T-helper 2 cell treated with Interferon-gamma antibody and Interleukin-4, amounts not matched to agents 5 μg/mL and 100 μg/mL, for 36 hours (primary cell): ENCODE measurements at regions not wholly inside any gene's neighbourhood (a gene's known extent, or its start where the extent isn't known, plus 50 kb on each side); places are given as distances from the start of the nearest gene placed in this dataset.
"Not testable (repeated sequence)": the region's sequence is repeated elsewhere in the genome, so short reads cannot be mapped to it uniquely, and the experiment has no call there.

Experiments
- DNase-seq: peaks from one replicate; pipeline ENCODE4 v3.0.0; 2021; ENCODE audit warnings: low spot score
- H3K27ac Mint-ChIP-seq: one replicate; pipeline ENCODE4 v1.8.0; 2021; ENCODE audit warnings: mild to moderate bottlenecking, mixed read lengths
- H3K27me3 Mint-ChIP-seq: one replicate; pipeline ENCODE4 v1.8.0; 2021; ENCODE audit warnings: low read depth, mixed read lengths
- H3K36me3 Mint-ChIP-seq: one replicate; pipeline ENCODE4 v1.8.0; 2021; ENCODE audit warnings: low read depth, mixed read lengths
- H3K4me1 Mint-ChIP-seq: one replicate; pipeline ENCODE4 v1.8.0; 2021; ENCODE audit warnings: low read depth, mixed read lengths
- H3K4me3 Mint-ChIP-seq: one replicate; pipeline ENCODE4 v1.8.0; 2022; ENCODE audit warnings: mild to moderate bottlenecking, moderate library complexity, mixed read lengths
- H3K9me3 Mint-ChIP-seq: one replicate; pipeline ENCODE4 v1.8.0; 2021; ENCODE audit warnings: mixed read lengths

DNA sequence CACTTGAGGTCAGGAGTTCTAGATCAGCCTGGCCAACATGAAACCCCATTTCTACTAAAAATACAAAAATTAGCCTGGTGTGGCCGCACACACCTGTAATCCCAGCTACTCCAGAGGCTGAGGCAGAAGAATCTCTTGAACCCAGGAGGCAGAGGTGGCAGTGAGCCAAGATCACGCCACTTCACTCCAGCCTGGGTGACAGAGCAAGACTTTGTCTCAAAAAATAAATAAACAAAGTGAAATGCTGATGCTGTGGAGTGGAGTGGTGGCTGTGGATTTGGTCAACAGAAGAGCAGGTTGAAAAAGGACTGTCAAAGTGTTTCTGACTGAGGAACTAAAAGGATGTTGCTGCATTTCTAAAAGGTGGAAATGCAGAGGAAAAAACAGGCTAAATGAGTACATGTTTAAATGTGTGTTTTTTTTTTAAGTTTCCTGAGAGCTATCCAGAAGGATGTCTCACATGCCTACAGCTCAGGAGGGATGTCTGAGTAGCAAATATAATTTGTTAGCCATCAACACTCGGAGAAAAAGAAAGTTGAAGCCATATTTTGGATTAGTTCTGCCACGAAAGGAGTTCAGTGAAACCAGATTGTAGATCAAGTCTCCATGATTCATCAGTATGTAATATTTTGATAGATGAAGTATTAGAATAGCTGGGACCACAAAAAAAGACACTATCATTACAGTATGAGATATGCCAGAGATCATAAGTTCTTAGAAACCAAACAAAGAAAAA, 621.1 kb upstream of the ADGRB3 start:
- Mint-ChIP-seq H3K27me3 (no peaks in the 10 kb centered on the region), H3K9me3 (peaks cover 27% of the 10 kb centered on the region), H3K27ac (no peak overlapping the region), H3K4me1 (no peaks in the 10 kb centered on the region), H3K4me3 (no peak overlapping the region), H3K36me3 (no peaks in the 10 kb centered on the region)
- no peak for DNase-seq

DNA sequence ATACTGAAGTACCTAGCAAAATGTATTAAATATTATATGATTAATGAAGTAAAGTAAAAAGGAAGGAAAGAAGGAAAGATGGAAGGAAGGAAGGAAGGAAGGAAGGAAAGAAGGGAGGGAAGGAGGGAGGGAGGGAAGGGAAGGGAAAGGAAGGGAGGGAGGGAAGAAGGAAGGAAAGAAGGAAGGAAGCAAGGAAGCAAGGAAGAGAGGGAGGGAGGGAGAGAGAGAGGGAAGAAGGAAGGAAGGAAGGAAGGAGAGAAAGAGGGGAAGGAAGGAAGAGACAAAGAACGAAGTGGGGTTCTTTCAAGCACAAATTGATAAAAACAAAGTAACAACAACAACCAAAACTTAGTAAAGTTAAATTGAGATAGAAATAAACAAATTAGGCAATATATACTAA, 622.3 kb upstream of the ADGRB3 start:
- no peaks in the 10 kb centered on the region for H3K36me3 Mint-ChIP-seq
- no peak overlapping the region for H3K27ac Mint-ChIP-seq
- H3K4me1 Mint-ChIP-seq = no peaks in the 10 kb centered on the region
- no peaks in the 10 kb centered on the region for H3K27me3 Mint-ChIP-seq
- DNase-seq = no peak
- peaks cover 30% of the 10 kb centered on the region for H3K9me3 Mint-ChIP-seq
- H3K4me3 Mint-ChIP-seq = no peak overlapping the region

DNA sequence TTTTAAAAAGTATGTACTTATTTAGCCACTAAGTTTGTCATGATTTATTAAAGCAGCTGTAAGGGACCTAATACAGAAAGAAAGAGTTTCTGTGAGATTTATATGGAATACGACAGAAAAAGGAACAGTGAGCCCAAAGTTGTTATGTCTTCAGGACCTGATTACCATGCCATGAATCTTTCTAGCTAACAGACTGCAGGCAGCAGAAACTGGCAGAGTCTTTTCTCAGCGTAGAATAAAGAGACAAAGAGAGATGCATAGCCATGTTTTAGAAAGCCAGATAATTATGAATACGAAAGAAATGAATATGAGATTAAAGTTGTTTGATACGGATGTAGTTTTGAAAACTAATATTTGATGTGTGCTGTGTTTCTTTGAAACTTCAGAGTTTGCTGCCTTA, 624.1 kb upstream of the ADGRB3 start:
- no peak for DNase-seq
- Mint-ChIP-seq H3K36me3 (no peaks in the 10 kb centered on the region), H3K27me3 (no peaks in the 10 kb centered on the region), H3K27ac (no peak overlapping the region), H3K9me3 (peaks cover 30% of the 10 kb centered on the region), H3K4me1 (no peaks in the 10 kb centered on the region), H3K4me3 (no peak overlapping the region)

DNA sequence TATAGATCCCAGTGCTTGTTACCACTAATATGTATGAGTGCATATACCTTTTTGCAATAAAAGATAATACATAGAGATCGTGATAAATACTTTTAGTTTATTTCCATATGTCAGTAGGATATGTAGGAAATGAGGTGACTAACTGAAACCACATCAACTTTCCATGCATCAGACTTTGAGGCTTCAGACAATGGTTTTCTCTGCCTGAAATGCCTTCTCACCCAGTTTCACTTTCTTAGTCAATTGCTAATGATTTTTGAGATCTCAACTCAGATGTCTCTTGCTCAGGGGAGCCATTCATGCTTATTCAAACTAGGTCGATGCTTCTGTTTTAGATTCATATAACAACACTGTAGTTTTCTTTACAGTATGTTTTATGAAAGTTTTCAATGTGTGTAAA, 626.6 kb upstream of the ADGRB3 start:
- H3K36me3 Mint-ChIP-seq = no peaks in the 10 kb centered on the region
- H3K27ac Mint-ChIP-seq = no peak overlapping the region
- DNase-seq = no peak
- H3K9me3 Mint-ChIP-seq = peaks cover 21% of the 10 kb centered on the region
- H3K4me1 Mint-ChIP-seq = no peaks in the 10 kb centered on the region
- no peak overlapping the region for H3K4me3 Mint-ChIP-seq
- no peaks in the 10 kb centered on the region for H3K27me3 Mint-ChIP-seq

DNA sequence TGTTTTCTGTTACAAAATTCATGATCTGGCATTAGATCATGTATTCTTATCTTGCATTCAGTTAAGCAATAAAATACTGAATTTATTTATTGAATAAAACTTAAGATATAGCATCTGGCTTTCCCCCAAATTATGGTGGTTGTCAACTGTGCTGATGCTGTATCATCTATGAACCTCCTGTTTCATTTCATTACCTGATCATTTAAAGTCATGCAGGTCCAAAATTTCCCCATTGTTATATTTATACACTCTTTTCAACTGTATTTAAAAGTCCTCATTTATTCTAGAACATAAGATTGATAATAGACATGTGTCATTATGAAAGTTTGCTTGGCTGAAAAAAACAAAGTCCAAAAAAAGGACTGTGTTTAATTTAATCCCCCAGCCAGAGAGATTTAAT, 627.4 kb upstream of the ADGRB3 start:
- H3K36me3 Mint-ChIP-seq = no peaks in the 10 kb centered on the region
- H3K27ac Mint-ChIP-seq = no peak overlapping the region
- H3K4me3 Mint-ChIP-seq = no peak overlapping the region
- H3K4me1 Mint-ChIP-seq = no peaks in the 10 kb centered on the region
- no peaks in the 10 kb centered on the region for H3K27me3 Mint-ChIP-seq
- DNase-seq = no peak
- H3K9me3 Mint-ChIP-seq = peaks cover 19% of the 10 kb centered on the region

DNA sequence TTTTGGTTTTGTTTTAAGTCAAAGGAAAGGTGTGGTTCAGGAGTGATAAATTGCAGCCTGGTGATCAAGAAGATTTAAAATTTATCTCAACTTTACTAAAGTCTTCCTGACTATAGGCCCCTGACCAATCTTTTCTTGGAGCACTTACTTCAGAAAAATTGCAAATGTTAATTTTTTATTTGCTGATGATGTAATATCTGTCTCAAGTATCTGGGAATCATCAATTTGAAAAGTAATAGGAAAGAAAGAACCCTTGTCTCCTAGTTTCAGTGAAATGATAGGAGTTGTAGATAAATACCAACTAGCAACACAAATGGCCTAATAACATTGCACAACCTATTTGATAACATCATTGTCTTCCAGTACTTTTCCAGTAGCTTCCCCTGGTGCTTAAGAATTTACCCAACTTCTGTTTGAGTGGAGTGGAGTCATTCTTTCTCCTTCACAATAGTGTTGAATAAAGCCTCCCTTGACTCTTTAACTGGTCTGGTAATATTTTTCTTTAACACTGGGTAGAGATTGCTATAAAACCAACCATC, 648.3 kb upstream of the ADGRB3 start:
- Mint-ChIP-seq H3K4me3 (no peak overlapping the region), H3K4me1 (no peaks in the 10 kb centered on the region), H3K9me3 (peaks cover 18% of the 10 kb centered on the region), H3K27ac (no peak overlapping the region), H3K36me3 (no peaks in the 10 kb centered on the region), H3K27me3 (no peaks in the 10 kb centered on the region)
- no peak for DNase-seq

DNA sequence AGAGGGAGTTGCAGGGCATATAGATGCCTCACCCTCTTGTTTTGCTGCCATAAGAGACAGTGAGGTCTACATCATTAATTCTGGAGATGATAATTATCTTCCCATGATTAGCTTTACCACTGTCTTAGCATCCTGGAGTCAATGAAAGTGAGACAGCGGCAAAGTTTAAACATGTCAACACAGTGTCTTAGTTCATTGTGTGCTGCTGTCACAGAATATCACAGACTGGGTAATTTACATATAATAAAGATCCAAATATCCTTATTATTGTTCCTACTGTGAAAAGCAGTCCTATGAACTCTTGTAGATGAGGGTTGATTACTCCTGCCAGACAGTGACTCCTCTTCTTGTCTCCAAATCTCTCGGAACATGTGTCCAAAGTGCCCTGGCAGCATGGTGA, 658.6 kb upstream of the ADGRB3 start:
- H3K27me3 Mint-ChIP-seq = no peaks in the 10 kb centered on the region
- no peaks in the 10 kb centered on the region for H3K36me3 Mint-ChIP-seq

DNA sequence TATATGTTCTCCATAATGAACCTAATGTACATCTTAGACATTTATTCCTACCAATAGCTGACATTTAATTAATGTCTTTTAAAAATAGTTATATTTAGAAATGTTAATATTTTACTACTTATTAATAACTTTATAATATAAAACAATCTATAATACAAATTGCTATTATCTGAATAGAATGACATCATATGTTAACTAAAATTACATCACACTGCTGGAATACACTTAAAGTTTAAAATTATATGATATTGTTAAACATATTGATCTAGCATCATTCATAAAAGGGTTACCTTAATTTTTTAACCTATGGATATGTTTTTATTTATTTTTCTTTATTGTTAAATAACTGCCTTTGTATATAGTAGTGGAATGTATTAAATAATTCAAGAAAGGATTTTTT, 660.2 kb upstream of the ADGRB3 start:
- no peaks in the 10 kb centered on the region for H3K36me3 Mint-ChIP-seq
- H3K4me3 Mint-ChIP-seq = no peak overlapping the region

More for the DNA sequence above, 658.6 kb upstream of the ADGRB3 start:
- H3K4me1 Mint-ChIP-seq = no peaks in the 10 kb centered on the region
- H3K27ac Mint-ChIP-seq = no peak overlapping the region
- no peak for DNase-seq
- peaks cover 18% of the 10 kb centered on the region for H3K9me3 Mint-ChIP-seq
- no peak overlapping the region for H3K4me3 Mint-ChIP-seq

DNA sequence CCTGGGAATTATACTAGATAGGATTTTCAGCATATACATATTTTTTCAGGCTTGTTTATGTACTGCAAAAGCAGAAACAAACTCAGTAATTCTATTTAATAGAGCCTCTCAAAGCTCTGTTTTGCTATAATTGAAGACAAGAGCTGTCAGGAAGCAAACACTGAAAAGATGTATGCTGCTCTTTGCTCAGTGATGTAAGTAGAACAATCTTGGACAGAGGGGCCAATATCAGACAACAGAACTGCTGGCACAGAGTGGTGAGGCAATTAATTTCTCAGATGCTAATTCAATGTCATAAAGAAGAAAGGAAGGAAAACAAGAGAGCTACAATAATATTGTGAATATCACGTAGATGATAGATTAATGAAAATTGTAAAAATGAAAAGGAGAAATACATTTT, 663.3 kb upstream of the ADGRB3 start:
- no peak for DNase-seq
- Mint-ChIP-seq H3K4me3 (no peak overlapping the region), H3K9me3 (peaks cover 8% of the 10 kb centered on the region), H3K4me1 (no peaks in the 10 kb centered on the region), H3K27me3 (no peaks in the 10 kb centered on the region), H3K27ac (no peak overlapping the region), H3K36me3 (no peaks in the 10 kb centered on the region)

More for the DNA sequence above, 660.2 kb upstream of the ADGRB3 start:
- H3K9me3 Mint-ChIP-seq = peaks cover 12% of the 10 kb centered on the region
- no peaks in the 10 kb centered on the region for H3K4me1 Mint-ChIP-seq
- H3K27ac Mint-ChIP-seq = no peak overlapping the region
- no peak for DNase-seq
- H3K27me3 Mint-ChIP-seq = no peaks in the 10 kb centered on the region

DNA sequence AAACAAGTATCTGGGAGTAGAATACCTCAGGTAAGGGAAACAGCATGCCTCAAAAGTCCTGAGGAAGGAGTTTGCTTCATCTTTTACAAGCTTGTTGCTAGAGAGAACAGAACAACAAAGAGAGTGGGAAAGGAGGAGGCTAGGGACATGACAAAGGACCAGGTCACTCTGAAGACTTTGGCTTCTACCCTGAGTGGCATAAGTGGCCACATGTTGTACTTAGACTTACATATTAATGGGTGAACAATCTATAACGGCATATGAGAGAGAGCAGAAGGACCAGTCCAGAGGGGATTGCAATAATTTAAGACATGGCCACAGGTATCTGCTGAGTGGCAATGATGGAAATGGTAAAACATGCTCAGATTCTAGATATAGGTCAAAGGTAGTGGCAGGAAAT, 668.3 kb upstream of the ADGRB3 start:
- DNase-seq = no peak
- H3K36me3 Mint-ChIP-seq = no peaks in the 10 kb centered on the region
- no peak overlapping the region for H3K4me3 Mint-ChIP-seq
- no peaks in the 10 kb centered on the region for H3K4me1 Mint-ChIP-seq
- peaks cover 6% of the 10 kb centered on the region for H3K9me3 Mint-ChIP-seq
- no peaks in the 10 kb centered on the region for H3K27me3 Mint-ChIP-seq
- H3K27ac Mint-ChIP-seq = no peak overlapping the region

DNA sequence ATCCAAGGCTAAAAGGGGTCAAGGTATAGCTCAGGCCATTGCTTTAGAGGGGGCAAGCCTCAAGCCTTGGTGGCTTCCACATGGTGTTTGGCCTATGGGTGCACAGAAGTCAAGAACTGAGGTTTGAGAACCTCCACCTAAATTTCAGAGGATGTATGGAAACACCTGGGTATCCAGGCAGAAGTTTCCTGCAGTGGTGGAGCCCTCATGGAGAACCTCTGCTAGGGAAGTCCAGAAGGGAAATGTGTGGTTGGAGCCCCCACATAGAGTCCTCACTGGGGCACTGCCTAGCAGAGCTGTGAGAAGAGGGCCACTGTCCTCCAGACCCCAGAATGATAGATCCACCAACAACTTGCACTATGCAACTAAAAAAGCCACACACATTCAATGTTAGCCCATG, 678.7 kb upstream of the ADGRB3 start:
- Mint-ChIP-seq H3K27me3 (no peaks in the 10 kb centered on the region), H3K27ac (no peak overlapping the region), H3K4me3 (no peak overlapping the region), H3K36me3 (no peaks in the 10 kb centered on the region), H3K4me1 (no peaks in the 10 kb centered on the region), H3K9me3 (peaks cover 12% of the 10 kb centered on the region)
- no peak for DNase-seq

DNA sequence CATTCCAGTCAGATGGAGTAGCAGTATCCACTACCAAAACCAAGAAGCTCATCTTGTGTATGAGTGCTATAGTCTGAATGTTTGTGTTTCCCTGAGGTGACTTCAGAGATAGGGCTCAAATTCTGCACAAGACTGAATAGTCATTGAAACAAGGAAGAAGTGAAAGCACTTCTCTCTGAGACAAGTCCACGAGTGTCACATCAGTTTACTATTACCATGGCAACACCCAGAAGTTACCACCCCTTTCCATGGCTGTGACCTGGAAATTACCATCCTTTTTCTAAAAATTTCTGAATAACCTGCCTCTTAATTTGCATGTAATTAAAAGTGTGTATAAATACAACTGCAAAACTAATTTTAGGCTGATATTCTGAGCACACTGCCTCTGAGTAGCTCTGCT, 682.1 kb upstream of the ADGRB3 start:
- Mint-ChIP-seq H3K27ac (no peak overlapping the region), H3K4me1 (no peaks in the 10 kb centered on the region), H3K4me3 (no peak overlapping the region), H3K27me3 (no peaks in the 10 kb centered on the region), H3K36me3 (no peaks in the 10 kb centered on the region), H3K9me3 (peaks cover 33% of the 10 kb centered on the region)
- no peak for DNase-seq

DNA sequence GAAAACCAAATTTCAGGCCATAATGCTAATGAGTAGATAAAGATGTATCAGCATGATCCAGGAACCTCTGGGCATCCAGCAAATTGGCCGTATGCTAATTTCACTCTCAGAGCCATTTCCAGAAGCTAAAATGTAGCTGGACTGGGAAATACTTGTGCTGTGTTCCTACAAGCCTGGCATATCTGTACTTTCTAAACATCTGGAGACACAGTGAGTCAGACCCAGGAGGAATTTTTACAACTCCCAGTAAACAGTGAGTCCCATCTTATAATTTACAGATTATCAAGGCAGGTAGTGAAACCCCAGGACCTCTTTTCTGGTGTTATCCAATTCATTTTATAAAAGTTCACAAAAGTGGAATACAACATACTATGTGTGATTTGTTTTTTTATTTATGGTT, 683.0 kb upstream of the ADGRB3 start:
- no peaks in the 10 kb centered on the region for H3K36me3 Mint-ChIP-seq
- peaks cover 35% of the 10 kb centered on the region for H3K9me3 Mint-ChIP-seq
- no peaks in the 10 kb centered on the region for H3K4me1 Mint-ChIP-seq
- no peak overlapping the region for H3K4me3 Mint-ChIP-seq
- H3K27me3 Mint-ChIP-seq = no peaks in the 10 kb centered on the region
- no peak overlapping the region for H3K27ac Mint-ChIP-seq
- no peak for DNase-seq

DNA sequence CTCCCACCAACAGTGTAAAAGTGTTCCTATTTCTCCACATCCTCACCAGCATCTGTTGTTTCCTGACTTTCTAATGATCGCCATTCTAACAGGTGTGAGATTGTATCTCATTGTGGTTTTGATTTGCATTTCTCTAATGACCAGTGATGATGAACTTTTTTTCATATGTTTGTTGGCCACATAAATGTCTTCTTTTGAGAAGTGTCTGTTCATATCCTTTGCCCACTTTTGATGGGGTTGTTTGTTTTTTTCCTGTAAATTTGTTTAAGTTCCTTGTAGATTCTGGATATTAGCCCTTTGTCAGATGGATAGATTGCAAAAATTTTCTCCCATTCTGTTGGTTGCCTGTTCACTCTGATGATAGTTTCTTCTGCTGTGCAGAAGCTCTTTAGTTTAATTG, 687.3 kb upstream of the ADGRB3 start:
- not testable (repeated sequence) for H3K36me3 Mint-ChIP-seq

DNA sequence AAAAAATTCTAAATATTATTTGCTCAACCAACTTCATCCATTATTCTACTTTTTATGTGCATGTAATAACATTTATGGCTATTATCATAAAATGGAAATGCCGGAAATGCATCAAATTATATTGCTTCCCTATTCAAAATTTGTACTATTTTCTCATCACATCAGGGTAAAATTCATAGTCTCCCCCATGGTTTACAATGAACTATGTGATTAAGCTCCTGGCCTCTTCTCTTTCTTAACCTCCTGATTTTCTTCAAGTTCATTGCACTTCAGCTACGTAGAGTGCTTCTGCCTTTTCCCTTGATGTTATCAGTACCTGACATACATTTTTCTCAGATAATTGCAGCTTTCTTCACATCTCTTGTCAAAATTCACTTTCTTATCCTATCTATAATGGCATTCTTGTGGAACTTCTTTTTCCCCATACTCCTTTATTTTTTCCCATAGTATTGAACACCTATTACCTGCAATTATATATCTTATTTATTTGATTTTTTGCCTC, 699.1 kb upstream of the ADGRB3 start:
- Mint-ChIP-seq H3K4me3 (no peak overlapping the region), H3K36me3 (no peaks in the 10 kb centered on the region), H3K27ac (no peak overlapping the region), H3K9me3 (peaks cover 20% of the 10 kb centered on the region), H3K27me3 (no peaks in the 10 kb centered on the region), H3K4me1 (no peaks in the 10 kb centered on the region)
- no peak for DNase-seq

More for the DNA sequence above, 687.3 kb upstream of the ADGRB3 start:
- DNase-seq, H3K4me3 Mint-ChIP-seq, H3K27me3 Mint-ChIP-seq, H3K27ac Mint-ChIP-seq, H3K4me1 Mint-ChIP-seq: not testable (repeated sequence)
- peaks cover 30% of the 10 kb centered on the region for H3K9me3 Mint-ChIP-seq
